ENCODE measurements at regions not wholly inside any gene's neighbourhood (a gene's known extent, or its start where the extent isn't known, plus 50 kb on each side); places are given as distances from the start of the nearest gene placed in this dataset.

DNA sequence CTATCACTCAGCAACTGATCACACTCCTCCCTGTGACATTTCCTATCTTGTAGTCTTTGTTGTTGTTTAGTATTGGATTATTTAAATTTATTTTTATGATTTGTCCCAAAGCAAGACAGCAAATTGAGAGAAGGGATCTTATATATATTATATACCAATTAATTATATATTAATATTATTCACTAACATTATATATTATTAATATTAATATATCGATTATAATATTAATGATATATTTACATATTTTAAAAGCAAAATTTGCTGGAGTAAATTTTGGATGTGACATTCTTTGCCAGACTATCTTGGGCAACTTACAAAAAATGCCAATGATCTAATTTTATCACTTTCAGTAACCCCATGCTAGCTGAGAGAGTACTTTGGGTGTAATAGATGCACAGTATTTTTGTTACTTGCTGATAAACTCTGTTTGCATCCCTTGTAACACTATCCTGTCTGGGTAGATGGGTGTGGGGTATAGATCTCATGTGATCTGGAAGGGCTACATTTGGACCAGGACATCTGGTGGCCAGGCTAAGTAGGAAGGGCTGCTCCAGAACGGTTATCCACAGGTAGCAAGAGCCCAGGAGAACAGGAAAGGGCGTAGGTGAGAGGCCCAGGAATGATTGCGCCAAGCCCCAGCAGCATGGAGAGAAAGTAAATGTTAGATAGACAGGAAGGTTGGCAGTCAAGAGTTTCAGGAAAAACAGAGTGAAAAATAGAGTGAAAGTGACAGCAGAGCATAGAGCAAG, 608.6 kb upstream of the KIRREL3 start:
- no peak for FAIRE-seq
- Histone ChIP-seq H2AFZ (ENCODE audit: low read depth, low read length) (no peak overlapping the region), H3K9ac (replicated peaks; ENCODE audit: extremely low read depth, insufficient read depth, low read length) (no peak overlapping the region), H3K4me1 (ENCODE audit: control insufficient read depth, extremely low read depth, insufficient read depth, low read length) (no peaks in the 10 kb centered on the region), H3K27ac (ENCODE audit: insufficient read depth, low read depth, low read length) (no peak overlapping the region), H3K36me3 (ENCODE audit: control insufficient read depth in 2 of 2, extremely low read depth in 1 of 2, insufficient read depth in 2 of 2, low read length in 2 of 2) (no peaks in the 10 kb centered on the region), H3K27me3 (ENCODE audit: control insufficient read depth in 2 of 2, insufficient read depth in 2 of 2, low read length in 2 of 2) (peaks cover 0 to 2% of the 10 kb centered on the region in 2 experiments), H3K9me3 (replicated peaks; ENCODE audit: control insufficient read depth, insufficient read depth, low read length) (no peaks in the 10 kb centered on the region), H3K9me1 (replicated peaks; ENCODE audit: control insufficient read depth, extremely low read depth, insufficient read depth, low read length) (no peaks in the 10 kb centered on the region), H3K79me2 (ENCODE audit: control insufficient read depth, insufficient read depth, low read length) (no peaks in the 10 kb centered on the region), H4K20me1 (replicated peaks; ENCODE audit: control insufficient read depth, extremely low read depth, insufficient read depth, low read length) (no peaks in the 10 kb centered on the region), H3K4me3 (replicated peaks in 1 of 3; ENCODE audit: insufficient read depth in 1 of 3, low read depth in 1 of 3, low read length in 3 of 3) (no peak overlapping the region), H3K4me2 (ENCODE audit: insufficient read depth, low read length) (no peak overlapping the region)
- ChIA-PET POLR2A (no interaction called here), CTCF (no interaction called here)
- TF ChIP-seq CTCF (IDR thresholded peaks at IDR 0.05; ENCODE audit: extremely low read depth in 1 of 2, insufficient read depth in 1 of 2, low read depth in 1 of 2, low read length in 2 of 2) (no peak), POLR2A (IDR thresholded peaks at IDR 0.05; ENCODE audit: low read depth, low read length) (no peak), FOS (IDR thresholded peaks at IDR 0.05; ENCODE audit: borderline replicate concordance, insufficient read depth, low read length) (no peak), EZH2 (IDR thresholded peaks at IDR 0.05; ENCODE audit: borderline replicate concordance, low read depth, low read length, severe bottlenecking) (no peak), GATA2 (IDR thresholded peaks at IDR 0.05; ENCODE audit: insufficient read depth, insufficient read length, low read depth, low read length) (no peak), MYC (IDR thresholded peaks at IDR 0.05; ENCODE audit: low read depth, low read length) (no peak), JUN (IDR thresholded peaks at IDR 0.05; ENCODE audit: borderline replicate concordance, insufficient read depth, insufficient read length, low read depth) (no peak), POLR2AphosphoS5 (IDR thresholded peaks at IDR 0.05; ENCODE audit: insufficient read depth, low read depth, low read length) (no peak)
- TF ChIP-seq, protein P1, sequence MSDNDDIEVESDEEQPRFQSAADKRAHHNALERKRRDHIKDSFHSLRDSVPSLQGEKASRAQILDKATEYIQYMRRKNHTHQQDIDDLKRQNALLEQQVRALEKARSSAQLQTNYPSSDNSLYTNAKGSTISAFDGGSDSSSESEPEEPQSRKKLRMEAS (IDR thresholded peaks at IDR 0.05; ENCODE audit: insufficient read depth, insufficient read length) = no peak
- intact Hi-C loops (cut with micrococcal nuclease) (no loop called here), dilution Hi-C loops (cut with MboI; ENCODE audit: extremely low pct_ligation_motif_present, low sequenced_read_pairs) (no loop called here)
- BruUV-seq (replicated peaks) = no TSS peak
- DNase-seq (ENCODE audit: low read depth, low spot score) = no peak

All from endothelial cell of umbilical vein (primary cell).